ENCODE measurements at regions not wholly inside any gene's neighbourhood (a gene's known extent, or its start where the extent isn't known, plus 50 kb on each side); places are given as distances from the start of the nearest gene placed in this dataset.

- TF ChIP-seq POLR2AphosphoS2 (IDR thresholded peaks at IDR 0.05; ENCODE audit: low read depth, low read length) (no peak), ZBTB33 (IDR thresholded peaks at IDR 0.05) (no peak), CTCF (IDR thresholded peaks at IDR 0.05 in 2 of 3, conservative IDR thresholded peaks at IDR 0.05 in 1 of 3; ENCODE audit: control insufficient read depth in 2 of 3, extremely low read depth in 1 of 3, insufficient read depth in 1 of 3, low read depth in 3 of 3, low read length in 3 of 3) (no peak), KAT2A (conservative IDR thresholded peaks at IDR 0.05; ENCODE audit: control insufficient read depth, low read depth, low read length) (no peak), CREM (IDR thresholded peaks at IDR 0.05; ENCODE audit: low read depth) (no peak), POLR2AphosphoS5 (IDR thresholded peaks at IDR 0.05; ENCODE audit: low read length) (no peak), MTA3 (IDR thresholded peaks at IDR 0.05; ENCODE audit: borderline replicate concordance, low read length) (no peak), RELA (IDR thresholded peaks at IDR 0.05; ENCODE audit: borderline replicate concordance, partially characterized antibody) (no peak), EZH2 (IDR thresholded peaks at IDR 0.05; ENCODE audit: borderline replicate concordance, control insufficient read depth, low read depth, low read length) (no peak), ZBTB40 (IDR thresholded peaks at IDR 0.05; ENCODE audit: borderline replicate concordance) (no peak)
Measured at GRCh38 chr10:23988006-23988405, 220.9 kb upstream of the KIAA1217 start.

Data from GM12878 (cell line).